ENCODE measurements at regions not wholly inside any gene's neighbourhood (a gene's known extent, or its start where the extent isn't known, plus 50 kb on each side); places are given as distances from the start of the nearest gene placed in this dataset.

GRCh38 chr7:69245646-69246045, 352.6 kb upstream of the AUTS2 start:
- TF ChIP-seq CTCF (conservative IDR thresholded peaks at IDR 0.05 in 1 of 2, IDR thresholded peaks at IDR 0.05 in 1 of 2; ENCODE audit: low read depth in 1 of 2, low read length in 2 of 2): no peak
- no peak for TF ChIP-seq EZH2 (IDR thresholded peaks at IDR 0.05; ENCODE audit: low read length, missing control alignments)

Measured in fibroblast of lung (primary cell).